ENCODE measurements at regions not wholly inside any gene's neighbourhood (a gene's known extent, or its start where the extent isn't known, plus 50 kb on each side); places are given as distances from the start of the nearest gene placed in this dataset.

DNA sequence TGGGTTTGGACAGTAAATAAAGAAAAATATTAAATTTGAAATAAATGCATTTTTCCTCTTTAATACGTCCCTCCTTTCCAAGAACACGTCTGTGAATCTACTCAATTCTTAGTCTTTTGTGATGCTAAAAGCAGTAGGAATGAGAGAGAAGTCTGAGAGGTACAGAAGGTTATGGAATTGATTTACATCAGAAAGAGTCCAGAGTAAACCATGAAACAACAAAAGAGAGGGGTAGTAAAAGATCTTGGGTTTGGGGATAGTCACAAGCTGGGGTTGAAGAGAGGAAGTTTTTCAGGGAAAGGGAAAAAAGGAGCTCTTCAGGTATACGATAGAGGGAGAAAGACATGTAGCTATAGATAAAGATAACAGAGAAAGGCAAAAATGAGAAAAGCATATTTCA lies 215.4 kb downstream of the RAB28 start:
- Histone ChIP-seq H3K36me3 (ENCODE audit: control insufficient read depth, insufficient read depth, low read length) (no peaks in the 10 kb centered on the region), H3K27me3 (ENCODE audit: control insufficient read depth, insufficient read depth, low read length) (no peaks in the 10 kb centered on the region), H3K9ac (no peak overlapping the region), H3K4me2 (ENCODE audit: low read length) (no peak overlapping the region), H3K79me2 (no peaks in the 10 kb centered on the region), H3K4me3 (ENCODE audit: low read depth, low read length) (no peak overlapping the region), H3K9me3 (ENCODE audit: control insufficient read depth, low read length) (no peaks in the 10 kb centered on the region), H2AFZ (no peak overlapping the region), H3K4me1 (no peaks in the 10 kb centered on the region), H3K27ac (no peak overlapping the region)
- TF ChIP-seq, protein P1, sequence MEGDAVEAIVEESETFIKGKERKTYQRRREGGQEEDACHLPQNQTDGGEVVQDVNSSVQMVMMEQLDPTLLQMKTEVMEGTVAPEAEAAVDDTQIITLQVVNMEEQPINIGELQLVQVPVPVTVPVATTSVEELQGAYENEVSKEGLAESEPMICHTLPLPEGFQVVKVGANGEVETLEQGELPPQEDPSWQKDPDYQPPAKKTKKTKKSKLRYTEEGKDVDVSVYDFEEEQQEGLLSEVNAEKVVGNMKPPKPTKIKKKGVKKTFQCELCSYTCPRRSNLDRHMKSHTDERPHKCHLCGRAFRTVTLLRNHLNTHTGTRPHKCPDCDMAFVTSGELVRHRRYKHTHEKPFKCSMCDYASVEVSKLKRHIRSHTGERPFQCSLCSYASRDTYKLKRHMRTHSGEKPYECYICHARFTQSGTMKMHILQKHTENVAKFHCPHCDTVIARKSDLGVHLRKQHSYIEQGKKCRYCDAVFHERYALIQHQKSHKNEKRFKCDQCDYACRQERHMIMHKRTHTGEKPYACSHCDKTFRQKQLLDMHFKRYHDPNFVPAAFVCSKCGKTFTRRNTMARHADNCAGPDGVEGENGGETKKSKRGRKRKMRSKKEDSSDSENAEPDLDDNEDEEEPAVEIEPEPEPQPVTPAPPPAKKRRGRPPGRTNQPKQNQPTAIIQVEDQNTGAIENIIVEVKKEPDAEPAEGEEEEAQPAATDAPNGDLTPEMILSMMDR (IDR thresholded peaks at IDR 0.05): no peak

DNA sequence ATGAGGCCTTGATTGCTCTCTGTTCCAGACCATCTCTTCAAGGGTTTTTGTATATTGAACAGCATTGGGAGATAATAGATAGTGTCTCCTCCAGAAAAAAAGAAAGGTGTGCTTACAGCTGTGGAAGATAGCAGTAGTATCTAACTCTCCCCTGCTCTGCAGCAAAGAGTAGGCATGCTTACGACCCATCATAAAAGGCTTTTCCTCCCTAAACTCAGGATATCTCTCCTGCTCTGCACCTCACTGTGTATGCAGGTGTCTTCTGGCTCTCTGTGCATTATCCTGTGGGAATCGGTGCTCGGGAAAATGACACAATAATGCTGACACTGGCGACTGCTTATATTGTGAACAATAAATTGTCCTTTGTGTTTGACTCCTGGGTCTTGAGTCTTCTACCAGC lies 216.0 kb downstream of the RAB28 start:
- H3K4me3 ChIP-seq (ENCODE audit: low read depth, low read length): no peak overlapping the region
- H3K9me3 ChIP-seq (ENCODE audit: control insufficient read depth, low read length): no peaks in the 10 kb centered on the region
- H3K36me3 ChIP-seq (ENCODE audit: control insufficient read depth, insufficient read depth, low read length): no peaks in the 10 kb centered on the region
- H3K27me3 ChIP-seq (ENCODE audit: control insufficient read depth, insufficient read depth, low read length): no peaks in the 10 kb centered on the region
- H3K4me2 ChIP-seq (ENCODE audit: low read length): no peak overlapping the region
- H3K9ac ChIP-seq: no peak overlapping the region
- H3K27ac ChIP-seq: no peak overlapping the region
- TF ChIP-seq, protein P1 (IDR thresholded peaks at IDR 0.05): no peak
- H2AFZ ChIP-seq: no peak overlapping the region
- no peaks in the 10 kb centered on the region for H3K79me2 ChIP-seq
- no peaks in the 10 kb centered on the region for H3K4me1 ChIP-seq

DNA sequence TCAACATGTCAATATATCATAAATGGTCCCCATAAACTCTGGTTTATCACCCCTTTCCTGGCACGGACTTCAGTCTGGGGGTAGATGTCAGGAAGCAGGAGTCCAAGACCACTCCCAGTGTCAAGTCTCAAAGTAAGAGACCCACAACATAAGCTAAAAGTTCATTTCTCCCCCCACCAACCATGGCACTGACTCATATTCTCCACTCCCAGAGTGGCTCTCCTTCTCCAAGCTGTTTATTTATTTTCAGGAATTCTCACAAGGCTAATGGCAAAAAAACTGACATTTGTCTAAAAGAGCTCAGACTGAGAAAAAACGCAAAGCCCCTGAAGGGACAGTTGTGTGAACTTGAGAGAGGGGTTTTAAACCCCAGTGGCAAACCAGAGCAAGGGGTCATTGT lies 217.0 kb downstream of the RAB28 start:
- Histone ChIP-seq H3K27ac (no peak overlapping the region), H3K27me3 (ENCODE audit: control insufficient read depth, insufficient read depth, low read length) (no peaks in the 10 kb centered on the region), H3K36me3 (ENCODE audit: control insufficient read depth, insufficient read depth, low read length) (no peaks in the 10 kb centered on the region), H2AFZ (no peak overlapping the region), H3K79me2 (no peaks in the 10 kb centered on the region), H3K4me1 (no peaks in the 10 kb centered on the region), H3K9me3 (ENCODE audit: control insufficient read depth, low read length) (no peaks in the 10 kb centered on the region), H3K4me2 (ENCODE audit: low read length) (no peak overlapping the region), H3K4me3 (ENCODE audit: low read depth, low read length) (no peak overlapping the region), H3K9ac (no peak overlapping the region)
- TF ChIP-seq, protein P1 (IDR thresholded peaks at IDR 0.05): no peak

DNA sequence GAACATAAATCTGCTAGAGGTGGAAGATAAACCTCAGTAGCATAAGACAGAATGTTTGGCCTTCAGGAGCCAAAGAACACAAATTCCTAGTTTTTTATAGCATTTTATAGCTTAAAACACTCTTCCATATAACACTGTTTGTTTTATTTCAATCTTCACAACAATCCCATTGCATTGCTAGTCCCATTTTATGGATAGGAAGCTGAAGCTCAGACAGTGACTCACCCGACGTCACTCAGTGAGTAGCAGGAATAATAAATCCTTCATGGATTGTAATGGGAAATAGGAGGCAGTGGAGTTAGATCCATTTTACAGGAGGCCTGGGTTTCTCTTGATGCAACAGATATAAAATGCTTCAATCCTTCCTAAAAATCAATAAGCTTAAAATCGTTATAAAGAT lies 217.5 kb downstream of the RAB28 start:
- H3K4me3 ChIP-seq (ENCODE audit: low read depth, low read length): no peak overlapping the region
- TF ChIP-seq, protein P1 (IDR thresholded peaks at IDR 0.05): no peak
- H3K27ac ChIP-seq: no peak overlapping the region
- no peaks in the 10 kb centered on the region for H3K79me2 ChIP-seq
- no peak overlapping the region for H3K4me2 ChIP-seq (ENCODE audit: low read length)
- no peaks in the 10 kb centered on the region for H3K4me1 ChIP-seq
- H3K9ac ChIP-seq: no peak overlapping the region
- no peak overlapping the region for H2AFZ ChIP-seq
- no peaks in the 10 kb centered on the region for H3K27me3 ChIP-seq (ENCODE audit: control insufficient read depth, insufficient read depth, low read length)
- no peaks in the 10 kb centered on the region for H3K36me3 ChIP-seq (ENCODE audit: control insufficient read depth, insufficient read depth, low read length)
- H3K9me3 ChIP-seq (ENCODE audit: control insufficient read depth, low read length): no peaks in the 10 kb centered on the region

DNA sequence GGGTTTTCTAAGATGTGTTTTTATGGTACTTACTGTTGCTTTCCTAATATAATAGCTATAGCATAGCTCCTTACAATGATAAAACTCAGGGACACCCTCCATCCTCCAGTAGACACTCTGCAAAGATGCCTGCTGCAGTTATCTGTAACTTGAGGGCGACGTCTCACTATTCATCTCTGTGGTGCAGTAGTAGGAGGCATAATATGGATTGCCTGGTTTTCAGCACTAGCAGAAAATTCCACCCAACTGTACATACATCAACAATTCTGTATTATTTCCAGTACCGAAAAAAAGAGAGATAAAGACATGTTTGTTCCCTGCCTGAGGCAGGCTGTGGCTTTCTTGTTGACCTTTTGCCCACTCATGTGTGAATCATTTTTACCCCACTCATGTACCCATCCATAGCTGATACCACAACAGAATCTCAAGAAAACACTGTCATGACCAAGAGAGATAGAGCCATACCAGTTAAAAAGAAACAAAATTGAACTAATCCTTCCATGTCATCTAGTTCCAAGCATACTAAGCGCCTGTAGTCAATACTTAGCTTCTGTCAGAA lies 220.1 kb downstream of the RAB28 start:
- H3K9me3 ChIP-seq (ENCODE audit: control insufficient read depth, low read length): no peaks in the 10 kb centered on the region
- H3K4me2 ChIP-seq (ENCODE audit: low read length): no peak overlapping the region
- H3K4me3 ChIP-seq (ENCODE audit: low read depth, low read length): no peak overlapping the region
- H3K36me3 ChIP-seq (ENCODE audit: control insufficient read depth, insufficient read depth, low read length): no peaks in the 10 kb centered on the region
- no peak overlapping the region for H3K9ac ChIP-seq
- H2AFZ ChIP-seq: no peak overlapping the region
- no peak overlapping the region for H3K27ac ChIP-seq
- H3K79me2 ChIP-seq: no peaks in the 10 kb centered on the region
- H3K4me1 ChIP-seq: no peaks in the 10 kb centered on the region
- no peaks in the 10 kb centered on the region for H3K27me3 ChIP-seq (ENCODE audit: control insufficient read depth, insufficient read depth, low read length)
- TF ChIP-seq, protein P1 (IDR thresholded peaks at IDR 0.05): no peak
